ENCODE measurements at regions not wholly inside any gene's neighbourhood (a gene's known extent, or its start where the extent isn't known, plus 50 kb on each side); places are given as distances from the start of the nearest gene placed in this dataset.
A peak's percentile ranks its signal among the peaks of the same experiment; 100 is the strongest.

- Mint-ChIP-seq H3K4me1 (ENCODE audit: low read depth in 2 of 2) (no peaks in the 10 kb centered on the region), H3K9me3 (no peaks in the 10 kb centered on the region), H3K4me3 (no peak overlapping the region), H3K27me3 (peaks cover 7 to 39% of the 10 kb centered on the region in 2 donors), H3K36me3 (ENCODE audit: insufficient read depth) (no peaks in the 10 kb centered on the region), H3K27ac (no peak overlapping the region)
- ATAC-seq (replicated peaks): no peak
- DNase-seq: no peak
Measured at GRCh38 chr6:27061235-27061993, 186.1 kb upstream of the PRSS16 start.

GRCh38 chr6:27062755-27063154, 184.7 kb upstream of the PRSS16 start:
- DNase-seq (no peak), ATAC-seq (replicated peaks) (no peak)
- H3K27me3 Mint-ChIP-seq: peaks cover under 1 to 35% of the 10 kb centered on the region in 2 donors
- no peaks in the 10 kb centered on the region for H3K9me3 Mint-ChIP-seq
- no peaks in the 10 kb centered on the region for H3K36me3 Mint-ChIP-seq (ENCODE audit: insufficient read depth)
- H3K4me3 Mint-ChIP-seq: no peak overlapping the region
- H3K4me1 Mint-ChIP-seq (ENCODE audit: low read depth in 2 of 2): no peaks in the 10 kb centered on the region
- no peak overlapping the region for H3K27ac Mint-ChIP-seq

- H3K36me3 Mint-ChIP-seq (ENCODE audit: insufficient read depth): no peaks in the 10 kb centered on the region
- peaks cover 14 to 27% of the 10 kb centered on the region in 2 donors for H3K27me3 Mint-ChIP-seq
- no peak for DNase-seq
- no peaks in the 10 kb centered on the region for H3K4me1 Mint-ChIP-seq (ENCODE audit: low read depth in 2 of 2)
- no peaks in the 10 kb centered on the region for H3K9me3 Mint-ChIP-seq
- no peak overlapping the region for H3K27ac Mint-ChIP-seq
- no peak overlapping the region for H3K4me3 Mint-ChIP-seq
- ATAC-seq (replicated peaks): no peak
Measured at GRCh38 chr6:27065183-27065582, 182.3 kb upstream of the PRSS16 start.

GRCh38 chr6:27066381-27066780, 181.1 kb upstream of the PRSS16 start:
- Mint-ChIP-seq H3K4me1 (ENCODE audit: low read depth in 2 of 2) (no peaks in the 10 kb centered on the region), H3K27ac (no peak overlapping the region), H3K36me3 (ENCODE audit: insufficient read depth) (no peaks in the 10 kb centered on the region), H3K4me3 (no peak overlapping the region), H3K9me3 (no peaks in the 10 kb centered on the region), H3K27me3 (peaks cover 20 to 26% of the 10 kb centered on the region in 2 donors)
- no peak for ATAC-seq (replicated peaks)
- no peak for DNase-seq

- no peak for DNase-seq
- Mint-ChIP-seq H3K27ac (no peak overlapping the region), H3K9me3 (no peaks in the 10 kb centered on the region), H3K36me3 (ENCODE audit: insufficient read depth) (no peaks in the 10 kb centered on the region), H3K4me3 (no peak overlapping the region), H3K4me1 (ENCODE audit: low read depth in 2 of 2) (no peaks in the 10 kb centered on the region), H3K27me3 (peaks cover 20 to 26% of the 10 kb centered on the region in 2 donors)
- no peak for ATAC-seq (replicated peaks)
Measured at GRCh38 chr6:27066802-27067201, 180.7 kb upstream of the PRSS16 start.

GRCh38 chr6:27073441-27073840, 174.1 kb upstream of the PRSS16 start:
- no peak overlapping the region for H3K27ac Mint-ChIP-seq

GRCh38 chr6:27076116-27076515, 171.4 kb upstream of the PRSS16 start:
- no peak overlapping the region for H3K4me3 Mint-ChIP-seq
- H3K36me3 Mint-ChIP-seq (ENCODE audit: insufficient read depth): no peaks in the 10 kb centered on the region
- H3K27ac Mint-ChIP-seq: no peak overlapping the region
- ATAC-seq (replicated peaks) (no peak), DNase-seq (no peak)
- H3K27me3 Mint-ChIP-seq: peaks cover 56 to 57% of the 10 kb centered on the region in 2 donors
- peaks cover 0 to 1% of the 10 kb centered on the region in 2 donors for H3K4me1 Mint-ChIP-seq (ENCODE audit: low read depth in 2 of 2)
- H3K9me3 Mint-ChIP-seq: no peaks in the 10 kb centered on the region

More at GRCh38 chr6:27073441-27073840, 174.1 kb upstream of the PRSS16 start:
- Mint-ChIP-seq H3K9me3 (no peaks in the 10 kb centered on the region), H3K4me1 (ENCODE audit: low read depth in 2 of 2) (no peaks in the 10 kb centered on the region), H3K4me3 (no peak overlapping the region), H3K27me3 (peaks cover 48 to 51% of the 10 kb centered on the region in 2 donors), H3K36me3 (ENCODE audit: insufficient read depth) (no peaks in the 10 kb centered on the region)
- ATAC-seq (replicated peaks) (no peak), DNase-seq (no peak)

GRCh38 chr6:27078734-27079357, 168.7 kb upstream of the PRSS16 start:
- H3K27me3 Mint-ChIP-seq: peaks cover 73 to 82% of the 10 kb centered on the region in 2 donors
- H3K27ac Mint-ChIP-seq: no peak overlapping the region
- no peaks in the 10 kb centered on the region for H3K36me3 Mint-ChIP-seq (ENCODE audit: insufficient read depth)
- DNase-seq (peak; percentile 25 to 37 (median 35)), ATAC-seq (replicated peaks) (peak; percentile 43)
- H3K4me3 Mint-ChIP-seq: peak overlapping the region; percentile 10 to 49
- H3K9me3 Mint-ChIP-seq: no peaks in the 10 kb centered on the region
- H3K4me1 Mint-ChIP-seq (ENCODE audit: low read depth in 2 of 2): peaks cover 0 to 1% of the 10 kb centered on the region in 2 donors

GRCh38 chr6:27081188-27081587, 166.3 kb upstream of the PRSS16 start:
- Mint-ChIP-seq H3K4me3 (no peak overlapping the region), H3K27me3 (peaks cover 66 to 75% of the 10 kb centered on the region in 2 donors), H3K36me3 (ENCODE audit: insufficient read depth) (no peaks in the 10 kb centered on the region), H3K4me1 (ENCODE audit: low read depth in 2 of 2) (peaks cover 0 to 1% of the 10 kb centered on the region in 2 donors), H3K9me3 (no peaks in the 10 kb centered on the region), H3K27ac (no peak overlapping the region)
- DNase-seq (no peak), ATAC-seq (replicated peaks) (no peak)

GRCh38 chr6:27081931-27082330, 165.6 kb upstream of the PRSS16 start:
- ATAC-seq (replicated peaks): no peak
- Mint-ChIP-seq H3K36me3 (ENCODE audit: insufficient read depth) (no peaks in the 10 kb centered on the region), H3K27ac (no peak overlapping the region), H3K4me1 (ENCODE audit: low read depth in 2 of 2) (peaks cover 0 to 1% of the 10 kb centered on the region in 2 donors), H3K9me3 (no peaks in the 10 kb centered on the region), H3K4me3 (no peak overlapping the region), H3K27me3 (peaks cover 62 to 72% of the 10 kb centered on the region in 2 donors)
- DNase-seq: no peak

GRCh38 chr6:27088068-27088467, 159.4 kb upstream of the PRSS16 start:
- Mint-ChIP-seq H3K27me3 (peaks cover 62 to 70% of the 10 kb centered on the region in 2 donors), H3K4me1 (ENCODE audit: low read depth in 2 of 2) (peaks cover 3 to 5% of the 10 kb centered on the region in 2 donors), H3K36me3 (ENCODE audit: insufficient read depth) (peaks cover 5% of the 10 kb centered on the region), H3K27ac (no peak overlapping the region), H3K4me3 (no peak overlapping the region), H3K9me3 (no peaks in the 10 kb centered on the region)
- DNase-seq (no peak), ATAC-seq (replicated peaks) (no peak)

GRCh38 chr6:27091661-27092315, 155.7 kb upstream of the PRSS16 start:
- peaks cover 75 to 84% of the 10 kb centered on the region in 2 donors for H3K27me3 Mint-ChIP-seq
- no peak for ATAC-seq (replicated peaks)
- DNase-seq: no peak

GRCh38 chr6:27092316-27092692, 155.2 kb upstream of the PRSS16 start:
- peaks cover 75 to 84% of the 10 kb centered on the region in 2 donors for H3K27me3 Mint-ChIP-seq
- H3K9me3 Mint-ChIP-seq: peaks cover 0 to under 1% of the 10 kb centered on the region in 2 donors
- DNase-seq (no peak), ATAC-seq (replicated peaks) (no peak)
- H3K36me3 Mint-ChIP-seq (ENCODE audit: insufficient read depth): peaks cover 11% of the 10 kb centered on the region
- no peak overlapping the region for H3K27ac Mint-ChIP-seq
- peaks cover 12 to 15% of the 10 kb centered on the region in 2 donors for H3K4me1 Mint-ChIP-seq (ENCODE audit: low read depth in 2 of 2)
- peak overlapping the region in 1 of 2 donors; percentile 56 for H3K4me3 Mint-ChIP-seq

More at GRCh38 chr6:27091661-27092315, 155.7 kb upstream of the PRSS16 start:
- H3K27ac Mint-ChIP-seq: no peak overlapping the region
- peaks cover 6% of the 10 kb centered on the region for H3K36me3 Mint-ChIP-seq (ENCODE audit: insufficient read depth)
- peak overlapping the region; percentile 56 to 60 for H3K4me3 Mint-ChIP-seq
- no peaks in the 10 kb centered on the region for H3K9me3 Mint-ChIP-seq
- H3K4me1 Mint-ChIP-seq (ENCODE audit: low read depth in 2 of 2): peaks cover 7 to 10% of the 10 kb centered on the region in 2 donors

All from effector memory CD8-positive, alpha-beta T cell (primary cell).